GDM1 (cell line): ENCODE measurements at regions not wholly inside any gene's neighbourhood (a gene's known extent, or its start where the extent isn't known, plus 50 kb on each side); places are given as distances from the start of the nearest gene placed in this dataset.

Experiments
- DNase-seq: peaks from one replicate; lab custom pipeline; 2025; lab: John Stamatoyannopoulos, UW

DNA sequence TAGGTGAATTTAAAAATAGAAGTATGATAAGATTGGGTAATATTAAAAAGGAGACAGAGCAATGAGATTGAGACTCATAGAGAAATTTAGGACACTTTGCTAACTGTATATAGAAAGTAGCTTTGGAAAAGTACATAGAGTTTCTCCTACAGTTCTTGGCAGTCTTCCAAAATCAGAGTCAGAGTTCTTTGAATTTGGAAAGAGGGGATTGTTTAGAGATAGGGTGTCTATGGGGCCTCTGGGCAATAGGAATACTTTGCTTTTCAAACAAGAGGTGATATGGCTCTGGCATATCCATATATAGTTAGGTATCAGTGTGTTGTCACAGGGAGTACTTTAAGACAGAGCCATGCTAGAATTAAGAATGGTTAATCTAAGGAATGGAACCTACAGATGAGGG is 477.1 kb upstream of the KCNMB2 start:
- DNase-seq, result no peak

DNA sequence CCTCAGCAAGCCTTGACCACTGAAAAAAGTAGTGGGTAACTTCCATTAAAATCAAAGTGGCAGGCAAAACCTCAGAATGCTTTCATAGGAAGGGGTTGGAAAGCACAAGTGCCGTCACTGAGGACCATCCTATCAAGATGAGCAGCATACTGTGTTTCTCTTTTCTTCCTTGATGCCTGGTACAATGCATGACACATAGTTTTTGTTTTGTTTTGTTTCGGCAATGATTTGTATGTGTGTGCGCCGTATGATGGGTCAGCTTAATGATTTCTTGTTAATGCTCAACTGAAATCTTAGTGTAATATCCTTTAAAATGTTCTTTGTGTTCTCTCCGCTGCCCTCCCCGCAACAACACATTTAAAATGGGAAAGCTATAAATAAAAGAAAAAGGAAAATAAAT is 476.4 kb upstream of the KCNMB2 start:
- no peak for DNase-seq

DNA sequence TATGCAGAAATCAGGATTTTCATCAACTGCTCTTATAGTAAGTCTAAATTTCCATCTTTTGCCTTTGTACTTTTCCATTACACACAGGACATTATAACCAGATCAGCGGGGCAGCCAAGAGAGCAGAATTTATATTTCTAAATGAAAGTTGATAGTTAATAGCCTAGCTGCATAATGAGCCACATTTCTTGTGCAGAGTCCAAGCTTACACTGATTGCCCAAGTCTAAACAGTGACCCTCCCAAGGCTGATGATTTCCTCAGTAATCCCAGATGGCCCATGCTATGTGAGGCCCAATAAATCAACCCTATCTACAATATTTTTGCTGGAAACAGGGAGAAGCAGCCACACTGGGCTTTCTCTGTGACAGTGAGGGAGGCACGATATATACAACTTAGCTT is 475.8 kb upstream of the KCNMB2 start:
- no peak for DNase-seq

DNA sequence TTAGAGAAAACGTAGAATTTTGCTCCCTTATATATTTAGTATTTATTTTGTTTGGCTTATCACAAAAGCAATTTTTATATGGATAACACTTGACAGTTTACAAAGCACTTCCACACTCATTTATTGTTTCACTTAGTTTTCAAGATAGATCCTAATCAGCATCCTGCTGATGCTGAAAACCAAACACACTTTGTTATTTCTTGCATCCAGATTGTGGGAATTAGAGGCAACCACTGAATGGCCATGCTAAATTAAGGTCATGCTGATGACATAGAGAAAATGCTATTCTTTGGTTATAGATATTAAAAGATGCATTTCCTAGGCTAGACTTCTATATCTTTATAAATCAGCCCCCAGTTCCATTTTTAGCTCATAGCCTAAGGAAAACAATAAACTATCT is 474.1 kb upstream of the KCNMB2 start:
- no peak for DNase-seq

DNA sequence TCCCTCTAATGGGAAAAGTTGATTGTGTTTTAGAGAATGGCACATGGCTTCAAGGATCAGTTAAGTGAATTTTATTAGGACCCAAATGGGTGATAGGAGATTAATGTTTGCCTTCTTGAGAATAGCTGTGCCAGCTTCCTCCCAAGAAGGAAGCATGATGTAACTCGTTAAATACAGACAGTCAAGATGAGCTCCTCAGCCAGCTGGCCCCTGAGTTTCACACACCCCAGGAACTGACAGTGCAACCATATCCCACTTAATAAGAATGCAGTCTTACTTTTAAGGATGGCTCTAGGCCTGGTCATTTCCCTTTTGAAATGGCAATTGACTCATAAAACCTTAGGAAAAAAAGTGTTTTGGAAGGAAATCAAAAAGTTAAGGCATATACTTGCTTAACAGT is 472.8 kb upstream of the KCNMB2 start:
- no peak for DNase-seq

DNA sequence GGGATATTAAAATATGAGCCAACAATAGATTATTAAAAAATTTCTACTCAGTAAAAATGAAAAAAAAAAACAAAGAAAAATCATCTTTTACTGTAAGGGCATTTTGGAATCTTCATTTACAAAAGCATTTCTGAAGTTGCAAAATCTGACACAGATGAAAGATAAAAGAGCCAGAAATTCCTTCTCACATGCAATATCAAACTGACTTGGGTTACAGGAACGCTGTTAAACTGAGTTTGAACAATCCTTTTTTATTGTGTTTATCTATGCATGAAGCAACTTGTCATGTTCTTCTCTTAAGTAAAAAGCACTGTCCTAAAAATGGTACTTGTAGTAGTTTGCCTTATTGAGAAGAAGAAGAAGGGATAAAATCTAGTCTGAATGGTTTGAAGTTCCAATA is 468.5 kb upstream of the KCNMB2 start:
- no peak for DNase-seq

DNA sequence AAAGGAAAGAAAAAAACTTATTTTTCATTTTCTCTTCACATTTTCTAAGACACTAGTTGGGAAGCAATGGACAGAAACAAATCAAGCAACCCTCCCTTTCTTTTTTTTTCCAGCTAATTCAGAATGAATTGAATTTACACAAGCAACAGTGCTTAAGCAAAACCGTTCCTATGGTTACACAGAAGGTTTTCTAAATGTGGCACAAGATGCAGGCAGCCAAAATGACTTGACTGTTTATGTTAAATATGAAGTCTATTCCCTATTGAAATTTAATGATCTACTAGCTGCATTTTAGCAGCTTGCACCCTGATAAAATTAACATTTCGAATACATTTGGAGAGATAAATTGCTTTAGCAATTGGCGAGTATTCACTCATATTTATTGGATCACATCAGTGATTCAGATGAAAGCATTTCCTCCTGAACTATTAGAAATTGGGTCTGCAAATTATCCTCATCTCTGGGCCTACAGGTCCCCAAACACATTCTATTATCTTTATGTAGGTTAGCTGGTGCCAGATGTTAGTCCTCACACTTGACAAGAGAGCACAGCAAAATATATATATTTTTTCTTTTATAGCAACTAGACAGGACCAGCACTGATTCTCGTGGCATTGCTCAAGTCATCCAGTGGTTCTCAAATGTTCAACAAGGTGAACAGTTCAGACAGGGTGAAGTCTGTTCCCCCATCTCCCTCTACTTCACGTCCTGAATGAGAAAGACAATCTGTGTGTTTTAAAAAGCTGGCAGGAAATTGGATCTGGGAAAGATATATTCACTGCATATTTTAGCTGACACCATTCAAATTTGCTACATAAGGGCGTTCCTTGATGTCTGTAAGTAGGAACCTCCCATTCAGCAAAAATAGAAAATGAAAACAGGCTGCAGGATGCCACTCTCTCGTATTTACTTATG is 463.6 kb upstream of the KCNMB2 start:
- DNase-seq, result no peak

DNA sequence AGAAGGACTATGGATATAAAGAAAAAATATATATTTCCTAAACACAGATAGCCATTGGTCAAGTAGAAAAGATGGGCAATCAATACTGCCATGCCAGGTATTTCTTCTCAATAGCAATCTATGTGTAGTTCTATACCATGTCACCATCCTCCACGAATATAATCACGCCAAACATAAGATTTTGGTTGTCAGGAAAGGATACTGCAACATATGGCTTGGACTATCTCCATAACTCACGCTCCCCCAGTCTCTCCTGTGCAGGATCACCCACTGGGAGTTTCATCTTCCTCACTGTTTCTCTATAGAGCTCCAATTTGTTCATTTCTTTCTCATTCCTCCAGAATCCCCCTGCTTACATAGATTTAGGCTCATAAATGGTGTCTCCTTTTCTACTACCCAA is 462.9 kb upstream of the KCNMB2 start:
- no peak for DNase-seq

DNA sequence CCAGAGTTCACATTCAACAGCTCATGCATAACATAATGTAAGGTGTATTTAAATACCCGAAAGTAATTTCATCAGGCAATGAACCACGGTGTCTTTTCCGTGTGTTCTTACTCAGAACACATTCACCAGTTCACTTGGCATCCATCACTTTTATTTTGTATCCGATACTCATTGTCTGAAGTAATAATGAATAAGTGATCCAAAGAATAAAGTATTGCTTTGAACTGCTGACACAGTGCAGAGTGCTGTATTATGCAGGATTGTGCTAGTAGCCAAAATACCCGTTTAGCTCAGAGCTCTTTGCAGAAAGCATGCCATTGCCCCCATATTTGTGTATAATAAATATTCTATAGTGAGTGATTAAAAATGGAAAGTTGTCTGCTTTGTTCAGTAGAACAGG is 460.9 kb upstream of the KCNMB2 start:
- no peak for DNase-seq

DNA sequence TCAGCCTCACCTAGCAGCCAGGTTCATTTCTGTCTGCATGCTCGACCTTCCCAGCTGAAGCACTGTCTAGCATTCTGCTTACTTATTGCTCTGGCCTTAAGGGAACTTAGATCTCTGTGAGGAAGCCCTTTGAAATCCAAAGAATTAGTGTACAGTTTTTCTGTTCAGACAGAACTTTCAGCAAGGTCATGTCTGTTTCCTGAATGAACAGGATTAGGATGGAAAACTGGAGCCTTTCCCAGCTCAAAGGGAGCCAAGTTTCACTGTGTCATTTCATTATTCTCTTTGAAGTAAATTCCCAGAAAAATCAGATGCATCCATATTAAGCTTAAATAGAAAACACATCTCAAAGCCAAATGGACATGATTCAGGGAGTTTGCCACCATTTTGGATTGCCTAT is 457.3 kb upstream of the KCNMB2 start:
- no peak for DNase-seq

DNA sequence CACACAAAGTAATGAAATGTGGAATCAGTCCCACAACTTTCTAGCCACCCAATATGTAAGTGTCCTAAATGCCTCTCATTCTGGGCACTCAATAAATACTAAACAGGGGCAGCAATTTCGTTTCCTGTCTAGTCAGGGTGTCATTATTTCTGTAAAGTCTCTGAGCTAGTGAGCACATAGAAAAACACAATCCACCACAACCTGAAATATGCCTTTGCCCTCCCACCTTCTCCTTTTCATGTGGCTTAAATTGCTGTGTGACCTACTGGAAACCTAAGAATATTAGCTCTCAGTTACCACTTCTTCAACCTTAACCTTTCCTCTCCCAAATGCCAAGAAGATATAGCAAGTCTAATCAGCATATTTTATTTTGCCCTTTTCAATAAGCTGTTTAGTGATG is 456.3 kb upstream of the KCNMB2 start:
- no peak for DNase-seq

DNA sequence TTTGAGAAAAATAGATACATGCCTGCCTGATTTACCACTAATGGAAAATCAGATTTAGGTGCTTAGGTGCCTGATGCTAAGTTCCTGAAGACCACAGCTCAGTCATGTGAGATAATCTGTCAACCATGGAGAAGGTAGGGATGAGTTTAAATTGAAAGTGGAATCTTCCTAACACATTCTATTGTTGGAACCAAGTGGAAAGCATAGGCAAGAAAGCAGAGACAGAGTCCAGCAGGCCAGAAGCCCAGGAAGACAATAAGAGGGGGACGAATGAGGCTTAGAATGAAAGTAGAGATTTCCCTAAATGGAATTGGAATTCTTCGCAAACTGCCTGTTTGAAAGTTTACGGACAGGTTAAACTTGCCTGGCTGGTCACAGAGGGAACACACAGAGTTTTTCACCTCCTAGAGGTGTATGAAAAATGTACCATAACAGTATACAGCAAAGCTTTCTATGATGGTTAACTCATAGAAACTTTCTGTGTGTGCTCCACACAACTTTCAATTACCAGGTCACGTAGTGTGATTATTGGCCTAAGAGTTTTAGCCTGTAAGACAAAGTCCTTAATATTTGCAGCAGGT is 453.8 kb upstream of the KCNMB2 start:
- DNase-seq, result no peak

DNA sequence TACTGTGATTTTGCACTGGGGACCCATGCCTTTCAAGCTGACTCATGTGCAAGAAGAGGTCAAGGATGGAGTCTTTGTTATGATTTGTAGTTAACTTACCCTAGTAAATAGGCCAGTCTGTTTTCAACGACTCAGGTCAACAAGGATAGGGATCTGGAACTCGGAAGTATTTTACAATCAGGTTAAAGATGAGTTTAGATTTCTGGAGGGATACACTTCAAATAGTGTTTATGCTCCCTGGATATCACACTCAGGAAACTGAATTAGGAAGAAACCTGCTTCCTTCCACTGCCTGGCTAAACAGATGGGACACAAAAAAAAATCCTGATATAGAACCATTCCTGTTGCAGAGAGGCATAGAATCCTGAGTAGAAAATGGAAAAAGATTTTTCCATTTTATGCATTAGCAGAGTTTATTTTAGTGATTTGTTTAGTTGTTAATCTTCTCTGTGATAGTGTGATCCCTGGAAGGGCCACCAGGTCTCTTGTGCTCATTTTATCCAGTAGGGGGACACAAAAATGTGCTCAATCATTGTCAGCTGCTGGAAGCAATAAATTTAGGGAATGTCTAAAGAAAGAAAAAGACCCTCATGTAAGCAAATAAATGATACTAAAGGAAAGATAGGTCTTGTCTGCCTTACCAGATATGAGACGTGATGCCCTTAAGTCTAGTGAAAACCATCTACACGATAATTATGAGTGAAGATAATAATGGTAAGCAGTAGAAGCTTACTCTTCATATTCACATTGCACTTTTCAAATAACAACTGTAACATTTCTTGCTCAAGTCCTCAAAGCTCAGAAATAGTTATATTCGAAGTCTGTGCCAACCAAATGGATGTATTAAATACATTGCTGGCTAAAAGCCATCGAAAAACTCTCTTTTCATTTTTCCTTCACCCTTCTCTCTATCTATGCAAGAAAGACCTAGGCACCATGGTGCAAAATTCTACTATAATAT is 452.1 kb upstream of the KCNMB2 start:
- DNase-seq, result no peak

DNA sequence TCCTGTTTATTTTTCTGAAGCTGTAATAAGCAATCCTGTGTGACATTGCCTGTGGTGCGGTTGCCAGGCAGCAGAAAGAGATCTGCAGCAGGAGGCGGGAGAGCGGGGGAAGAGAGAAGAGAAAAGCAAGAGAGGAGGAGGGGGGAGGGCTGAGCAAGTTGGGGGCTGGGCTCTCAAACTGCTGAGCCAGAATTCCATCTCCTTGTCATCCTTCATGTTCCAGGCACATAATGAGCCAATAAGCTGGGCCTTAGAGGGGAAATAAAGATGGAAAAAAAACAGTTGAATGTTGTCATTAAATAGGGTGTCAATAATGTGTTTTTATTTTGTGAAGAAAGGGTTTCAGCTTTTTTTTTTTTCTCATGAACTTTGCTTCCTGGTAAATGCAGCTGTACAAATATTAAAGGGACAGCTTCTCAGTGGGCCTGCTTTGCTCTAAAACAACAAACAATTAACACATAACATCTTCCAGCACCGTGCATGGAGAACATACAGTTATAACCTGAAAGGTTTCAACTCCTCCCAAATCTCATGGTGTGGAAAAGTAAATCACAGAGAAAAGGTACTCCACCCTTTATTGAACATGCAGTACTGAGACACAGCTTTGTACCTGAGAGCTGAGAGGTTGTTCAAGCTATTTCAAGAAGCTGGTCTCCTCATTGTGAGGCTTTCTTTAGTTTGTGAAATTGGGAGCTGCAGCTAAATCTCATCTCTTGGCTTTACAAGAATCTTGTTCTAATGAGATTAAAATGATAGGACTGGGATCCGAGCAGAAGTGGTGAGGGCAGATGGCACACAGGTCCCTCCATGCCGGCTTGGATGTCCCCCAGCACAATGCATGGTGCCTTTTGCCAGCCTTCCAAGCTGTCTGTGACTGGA is 451.1 kb upstream of the KCNMB2 start:
- DNase-seq, result no peak

DNA sequence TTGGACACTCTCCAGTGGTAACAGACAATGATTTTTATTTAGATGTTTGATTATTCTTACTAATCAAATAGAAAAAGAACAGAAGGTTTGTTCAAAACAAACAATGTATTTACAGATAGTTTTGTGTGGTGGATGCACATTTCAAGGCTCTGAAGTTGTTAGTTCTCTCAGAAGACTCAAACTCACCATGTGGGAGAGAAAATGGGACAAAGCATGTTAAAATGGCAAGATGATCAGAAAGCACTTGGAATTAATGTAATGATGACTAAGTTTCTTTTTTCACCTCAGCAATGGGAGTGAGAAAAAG is 450.5 kb upstream of the KCNMB2 start:
- no peak for DNase-seq

DNA sequence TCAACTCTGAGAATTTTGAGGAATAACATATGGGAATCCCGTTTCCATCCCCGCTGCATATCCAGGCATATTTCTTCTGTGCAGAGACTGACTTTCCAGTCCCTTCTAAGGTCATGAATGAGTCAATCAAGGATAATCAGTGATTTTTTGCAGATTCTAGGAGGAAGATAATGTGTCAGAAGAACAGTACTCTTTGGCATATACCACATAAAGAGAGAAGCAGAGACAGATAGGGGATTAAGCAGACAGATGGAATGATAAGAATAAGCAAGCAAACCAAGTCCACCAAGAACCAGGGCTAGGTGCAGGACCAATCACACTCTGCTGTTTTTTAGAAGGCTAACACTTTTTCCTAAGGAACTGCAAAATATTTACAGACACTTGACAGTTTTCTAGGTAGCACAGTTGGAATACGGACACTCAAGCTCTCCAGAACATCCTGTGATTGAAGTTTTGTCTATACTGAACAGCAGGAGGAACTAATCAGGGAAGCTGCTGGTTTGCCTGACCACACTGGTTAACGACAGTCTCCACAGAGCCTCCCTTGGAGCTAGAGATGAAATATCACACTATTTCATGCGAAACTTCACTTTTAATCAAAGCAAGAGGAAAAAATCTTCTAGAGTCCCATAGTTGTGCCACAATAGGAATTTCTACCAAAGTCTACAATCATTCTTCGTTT is 450.0 kb upstream of the KCNMB2 start:
- DNase-seq, result no peak

DNA sequence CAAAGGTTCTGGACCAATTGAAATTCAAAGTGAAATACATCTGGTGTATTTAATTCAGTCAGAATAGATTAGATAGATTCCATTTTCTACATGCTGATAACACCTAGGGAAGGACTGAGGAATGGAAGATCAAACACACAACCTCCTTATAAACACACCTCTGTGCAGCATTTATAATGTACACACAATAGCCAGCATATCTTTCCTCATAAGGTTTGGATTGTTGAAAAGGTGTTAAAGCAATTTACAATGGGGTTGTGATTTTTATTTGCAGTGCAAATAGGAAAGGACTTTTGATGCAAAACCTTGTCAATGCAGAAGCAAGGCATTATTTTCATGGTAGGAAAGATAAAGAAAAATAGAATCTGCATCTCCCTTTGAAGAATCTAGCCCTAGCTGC is 448.9 kb upstream of the KCNMB2 start:
- DNase-seq, result no peak

DNA sequence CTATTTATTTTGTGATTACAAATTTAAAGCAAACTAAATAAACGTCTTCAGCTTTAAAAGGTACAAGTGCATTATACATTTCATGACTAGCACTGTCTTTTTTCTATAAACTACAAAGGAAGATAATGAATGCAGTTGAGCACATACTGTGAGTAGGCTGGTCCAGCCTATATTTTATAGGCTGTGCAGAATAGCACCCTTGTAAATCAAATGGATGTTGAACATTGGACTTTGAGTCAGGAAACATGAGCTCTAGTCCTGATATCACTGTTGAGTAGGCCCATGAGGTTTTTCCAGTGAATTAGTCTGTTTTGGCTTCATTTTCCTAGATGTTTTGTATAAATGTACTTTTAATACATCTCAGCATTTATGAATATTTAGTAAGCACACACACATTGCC is 447.3 kb upstream of the KCNMB2 start:
- no peak for DNase-seq

DNA sequence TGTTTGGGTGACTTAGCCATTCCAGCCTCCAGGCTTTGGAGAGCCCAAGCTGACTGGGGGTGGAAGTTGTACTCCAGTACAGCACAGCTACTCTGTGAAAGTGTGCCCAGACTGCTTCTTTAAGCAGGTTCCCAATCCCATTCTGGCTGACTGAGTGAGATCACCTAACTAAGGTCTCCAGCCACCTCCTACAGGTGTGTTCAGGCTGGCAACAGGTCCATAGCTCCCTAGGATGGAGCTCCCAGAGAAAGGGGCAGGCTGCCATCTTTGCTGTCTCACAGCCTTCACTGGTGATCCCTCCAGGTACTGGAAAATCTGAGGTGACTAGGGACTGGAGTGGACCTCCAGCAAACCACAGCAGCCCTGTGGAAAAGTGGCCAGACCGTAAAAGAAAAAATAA is 445.3 kb upstream of the KCNMB2 start:
- no peak for DNase-seq

DNA sequence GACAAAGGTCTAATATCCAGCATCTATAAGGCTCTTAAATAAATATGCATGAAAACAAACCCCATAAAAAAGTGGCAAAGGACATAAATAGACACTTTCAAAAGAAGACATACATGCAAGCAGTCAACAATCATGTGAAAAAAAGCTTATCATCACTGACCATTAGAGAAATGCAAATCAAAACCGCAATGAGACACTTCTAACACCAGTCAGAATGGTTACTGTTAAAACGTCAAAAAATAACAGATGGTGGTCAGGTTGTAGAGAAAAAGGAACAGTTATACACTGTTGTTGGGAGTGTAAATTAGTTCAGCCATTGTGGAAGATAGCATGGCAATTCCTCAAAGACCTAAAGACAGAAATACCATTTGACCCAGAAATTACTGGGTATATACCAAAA is 440.7 kb upstream of the KCNMB2 start:
- DNase-seq, result no peak

DNA sequence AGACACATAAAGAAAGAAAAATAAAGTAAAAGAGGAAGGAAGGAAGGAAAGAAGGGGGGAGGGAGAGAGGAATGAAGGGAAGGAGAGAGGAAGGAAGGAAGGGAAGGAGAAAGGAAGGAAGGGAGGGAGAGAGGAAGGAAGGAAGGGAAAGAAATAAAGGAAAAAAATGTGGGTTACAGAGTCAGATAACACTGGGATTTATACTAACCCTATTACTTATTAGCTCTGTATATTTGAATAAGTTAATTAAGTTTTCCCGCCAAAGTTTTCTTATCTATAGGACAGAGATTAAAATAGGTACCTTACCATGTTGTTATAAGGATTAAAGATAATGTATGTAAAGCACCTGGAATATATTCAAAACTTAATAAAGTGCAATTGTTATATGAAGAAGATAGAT is 439.3 kb upstream of the KCNMB2 start:
- DNase-seq, result no peak
